HEK293 (cell line): ENCODE measurements at regions not wholly inside any gene's neighbourhood (a gene's known extent, or its start where the extent isn't known, plus 50 kb on each side); places are given as distances from the start of the nearest gene placed in this dataset.

Source experiments
- CTCF ChIA-PET: fragments of 350-600 bp; formaldehyde crosslinking; extraction: SDS; loops from one replicate; lab custom pipeline; 2021; ENCODE audit warnings: antibody characterized with exemption; lab: Yijun Ruan, JAX
- POLR2A ChIA-PET: fragments of 300-600 bp; formaldehyde crosslinking; extraction: SDS; loops from one replicate; lab custom pipeline; 2020; ENCODE audit warnings: antibody characterized with exemption, inconsistent platforms; lab: Yijun Ruan, JAX
- H3K27ac ChIP-seq: fragments of 200-500 bp; sonication (Bioruptor generic); 2 replicates; pipeline ENCODE4 v1.5.1; 2014; ENCODE audit warnings: low read depth, low read length, control low read depth, inconsistent platforms; ENCODE audit errors: extremely low read depth
- H3K36me3 ChIP-seq, 2 experiments: fragments of 200-500 bp in 1 of 2; sonication (Bioruptor generic) in 1 of 2; 1 replicate in 1 of 2; 2 replicates in 1 of 2; pipeline ENCODE4 v1.5.1; 2014 to 2017; ENCODE audit warnings: inconsistent platforms in 2 of 2, low read length in 2 of 2; ENCODE audit not compliant: control insufficient read depth in 2 of 2, insufficient read depth in 1 of 2
- H3K4me1 ChIP-seq: fragments of 200-500 bp; sonication (Bioruptor generic); 2 replicates; pipeline ENCODE4 v1.5.1; 2014; ENCODE audit warnings: mild to moderate bottlenecking, low read length, inconsistent platforms; ENCODE audit not compliant: control insufficient read depth, insufficient read depth
- H3K4me3 ChIP-seq: 2 replicates; pipeline ENCODE4 v1.5.1; 2011; ENCODE audit warnings: low read depth, mild to moderate bottlenecking, control low read depth, low read length, moderate library complexity
- H3K9me3 ChIP-seq: fragments of 200-500 bp; sonication (Bioruptor generic); 2 replicates; pipeline ENCODE4 v1.5.1; 2014; ENCODE audit warnings: low read depth, low read length, inconsistent platforms; ENCODE audit not compliant: control insufficient read depth, insufficient read depth
- EGR2 ChIP-seq: fragments of 450-650 bp; formaldehyde crosslinking; IDR thresholded peaks from 2 replicates; pipeline ENCODE4 v1.5.1; 2016; ENCODE audit warnings: low read depth, missing biosample characterization, missing genetic modification characterization
- HOXC10 ChIP-seq: sonication (generic); formaldehyde crosslinking; IDR thresholded peaks from 2 replicates; pipeline ENCODE4 v1.8.1; 2023; ENCODE audit warnings: mild to moderate bottlenecking, missing genetic modification reagents
- IKZF3 ChIP-seq: fragments of 450-650 bp; IDR thresholded peaks from 2 replicates; pipeline ENCODE4 v1.5.0; 2018; ENCODE audit warnings: missing biosample characterization, mild to moderate bottlenecking, missing genetic modification characterization, moderate library complexity
- KLF7 ChIP-seq: fragments of 450-650 bp; formaldehyde crosslinking; IDR thresholded peaks from 2 replicates; pipeline ENCODE4 v1.5.1; 2016; ENCODE audit warnings: missing biosample characterization, missing genetic modification characterization, borderline replicate concordance
- MEIS1 ChIP-seq: sonication (generic); formaldehyde crosslinking; IDR thresholded peaks from 2 replicates; pipeline ENCODE4 v1.8.1; 2022; ENCODE audit warnings: missing genetic modification reagents, mild to moderate bottlenecking, borderline replicate concordance
- OVOL3 ChIP-seq: fragments of 450-650 bp; formaldehyde crosslinking; IDR thresholded peaks from 2 replicates; pipeline ENCODE4 v1.5.1; 2016; ENCODE audit warnings: missing biosample characterization, missing genetic modification characterization
- SP7 ChIP-seq: fragments of 450-650 bp; formaldehyde crosslinking; IDR thresholded peaks from 2 replicates; pipeline ENCODE4 v1.5.1; 2016; ENCODE audit warnings: missing biosample characterization, missing genetic modification characterization
- TCF7L2 ChIP-seq: IDR thresholded peaks from 2 replicates; pipeline ENCODE4 v1.6.1; 2011; ENCODE audit warnings: low read depth, mild to moderate bottlenecking, inconsistent platforms, low read length, moderate library complexity, borderline replicate concordance
- ZBTB1 ChIP-seq: fragments of 450-650 bp; formaldehyde crosslinking; IDR thresholded peaks from 2 replicates; pipeline ENCODE4 v1.5.1; 2016; ENCODE audit warnings: missing biosample characterization, missing genetic modification characterization
- ZBTB21 ChIP-seq: fragments of 450-650 bp; formaldehyde crosslinking; IDR thresholded peaks from 2 replicates; pipeline ENCODE4 v1.5.1; 2017; ENCODE audit warnings: missing biosample characterization, missing genetic modification characterization
- ZBTB48 ChIP-seq: fragments of 450-650 bp; formaldehyde crosslinking; IDR thresholded peaks from 2 replicates; pipeline ENCODE4 v1.5.1; 2016; ENCODE audit warnings: missing biosample characterization, missing genetic modification characterization
- ZNF132 ChIP-seq: fragments of 450-650 bp; formaldehyde crosslinking; IDR thresholded peaks from 2 replicates; pipeline ENCODE4 v1.5.1; 2017; ENCODE audit warnings: missing biosample characterization, missing genetic modification characterization, borderline replicate concordance
- ZNF146 ChIP-seq: fragments of 450-650 bp; formaldehyde crosslinking; IDR thresholded peaks from 2 replicates; pipeline ENCODE4 v1.5.1; 2016; ENCODE audit warnings: missing biosample characterization, missing genetic modification characterization
- ZNF19 ChIP-seq: fragments of 450-650 bp; formaldehyde crosslinking; IDR thresholded peaks from 2 replicates; pipeline ENCODE4; 2016; ENCODE audit warnings: missing biosample characterization, missing genetic modification characterization, low read depth
- ZNF433 ChIP-seq: fragments of 450-650 bp; formaldehyde crosslinking; IDR thresholded peaks from 2 replicates; pipeline ENCODE4 v1.5.1; 2016; ENCODE audit warnings: missing biosample characterization, missing genetic modification characterization, low read depth
- ZNF473 ChIP-seq: fragments of 450-650 bp; formaldehyde crosslinking; IDR thresholded peaks from 2 replicates; pipeline ENCODE4 v1.5.1; 2017; ENCODE audit warnings: missing biosample characterization, missing genetic modification characterization
- ZNF548 ChIP-seq: fragments of 450-650 bp; formaldehyde crosslinking; IDR thresholded peaks from 2 replicates; pipeline ENCODE4 v1.5.1; 2016; ENCODE audit warnings: missing biosample characterization, missing genetic modification characterization
- ZNF629 ChIP-seq: fragments of 450-650 bp; formaldehyde crosslinking; IDR thresholded peaks from 2 replicates; pipeline ENCODE4 v1.5.1; 2017; ENCODE audit warnings: missing biosample characterization, missing genetic modification characterization
- ZNF664 ChIP-seq: fragments of 450-650 bp; formaldehyde crosslinking; IDR thresholded peaks from 2 replicates; pipeline ENCODE4 v1.5.1; 2016; ENCODE audit warnings: missing biosample characterization, missing genetic modification characterization
- ZNF747 ChIP-seq: fragments of 450-650 bp; formaldehyde crosslinking; IDR thresholded peaks from 2 replicates; pipeline ENCODE4 v1.5.1; 2016; ENCODE audit warnings: missing biosample characterization, missing genetic modification characterization
- ZNF76 ChIP-seq: fragments of 450-650 bp; formaldehyde crosslinking; IDR thresholded peaks from 2 replicates; pipeline ENCODE4; 2016; ENCODE audit warnings: low read depth, missing biosample characterization, missing genetic modification characterization, borderline replicate concordance
- ZNF837 ChIP-seq: fragments of 450-650 bp; formaldehyde crosslinking; IDR thresholded peaks from 2 replicates; pipeline ENCODE4 v1.5.1; 2016; ENCODE audit warnings: missing biosample characterization, missing genetic modification characterization
- ZSCAN16 ChIP-seq: fragments of 450-650 bp; formaldehyde crosslinking; IDR thresholded peaks from 2 replicates; pipeline ENCODE4 v1.5.1; 2016; ENCODE audit warnings: missing biosample characterization, missing genetic modification characterization
- ZSCAN30 ChIP-seq: fragments of 450-650 bp; IDR thresholded peaks from 2 replicates; pipeline ENCODE4 v1.5.1; 2018; ENCODE audit warnings: missing biosample characterization, mild to moderate bottlenecking, missing genetic modification characterization, moderate library complexity
- TF ChIP-seq, protein P1 (sequence below): fragments of 450-650 bp; formaldehyde crosslinking; IDR thresholded peaks from 2 replicates; pipeline ENCODE4 v1.5.1; 2016; ENCODE audit warnings: missing biosample characterization, missing genetic modification characterization
- TF ChIP-seq, protein P2 (sequence below): fragments of 450-650 bp; formaldehyde crosslinking; IDR thresholded peaks from 2 replicates; pipeline ENCODE4 v1.5.1; 2016; ENCODE audit warnings: missing biosample characterization, missing genetic modification characterization
- TF ChIP-seq, protein P3 (sequence below): fragments of 450-650 bp; formaldehyde crosslinking; IDR thresholded peaks from 2 replicates; pipeline ENCODE4 v1.5.1; 2016; ENCODE audit warnings: missing biosample characterization, missing genetic modification characterization
- TF ChIP-seq, protein P4 (sequence below): fragments of 450-650 bp; IDR thresholded peaks from 2 replicates; pipeline ENCODE4 v1.5.1; 2018; ENCODE audit warnings: missing biosample characterization, mild to moderate bottlenecking, missing genetic modification characterization

DNA sequence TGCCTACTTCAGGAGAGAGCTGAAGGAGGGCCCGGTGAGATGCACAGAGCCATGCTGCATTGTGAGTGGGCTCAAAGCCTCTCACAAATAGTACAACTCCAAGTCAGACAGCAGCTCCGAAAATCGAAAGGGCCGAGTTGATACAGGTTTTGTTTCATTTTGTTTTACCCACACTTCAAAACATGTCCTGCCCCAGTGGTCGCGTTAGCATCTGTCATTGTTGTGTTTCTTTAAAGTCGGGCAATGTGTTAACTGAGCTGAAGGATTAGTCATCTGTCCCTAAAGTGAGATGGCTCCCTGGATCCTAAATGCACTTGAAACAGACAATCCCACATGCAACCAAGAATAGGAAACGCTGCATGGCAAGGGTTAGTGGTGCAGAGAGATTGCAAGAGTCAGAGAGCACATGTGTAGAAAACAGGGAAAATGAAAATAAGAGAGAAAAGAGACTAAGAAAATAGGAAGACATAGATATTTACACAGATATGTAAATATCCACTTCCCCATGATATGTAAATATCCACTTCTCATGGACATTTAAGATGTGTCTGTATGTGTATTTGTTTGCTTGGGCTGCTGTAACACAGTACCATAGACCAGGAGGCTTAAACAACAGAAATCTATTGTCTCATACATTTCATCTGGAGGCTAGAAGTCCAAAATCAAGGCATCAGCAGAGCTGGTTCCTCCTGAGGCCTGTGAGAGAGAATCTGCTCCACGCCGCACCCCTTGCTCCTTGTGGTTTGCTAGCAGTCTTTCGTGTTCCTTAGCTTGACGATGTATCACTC, 131.4 kb upstream of the RAB4A start:
- H3K9me3 ChIP-seq, result no peaks in the 10 kb centered on the region
- H3K36me3 ChIP-seq, result no peaks in the 10 kb centered on the region
- ChIA-PET CTCF (interaction anchor here (0.6 to 0.9 kb wide), 2 partner anchors 85 to 88 kb away, joined by 3 to 5 read pairs; no protein-coding TSS in a partner anchor), POLR2A (interaction anchor here (1.4 kb wide), 1 partner anchor 82 kb away, joined by 4 read pairs; no protein-coding TSS in a partner anchor)
- no peak overlapping the region for H3K4me3 ChIP-seq
- TF ChIP-seq ZNF76 (tag by site-specific recombination) (no peak), MEIS1 (no peak), HOXC10 (CRISPR knock-in tag) (no peak), ZBTB21 (no peak), ZSCAN16 (0 out of 2 replicates have a peak, but pooled peaks have one; percentile 38), ZNF132 (tag by site-specific recombination) (no peak), ZNF664 (tag by site-specific recombination) (peak; percentile 18; the same call in 1 of the 2 replicates), TCF7L2 (no peak), IKZF3 (tag by site-specific recombination) (no peak), SP7 (tag by site-specific recombination) (no peak), ZNF837 (tag by site-specific recombination) (no peak), ZBTB1 (tag by site-specific recombination) (no peak), ZNF548 (tag by site-specific recombination) (peak; percentile 64; the same call in 1 of the 2 replicates), ZNF146 (no peak), ZNF473 (tag by site-specific recombination) (no peak), EGR2 (no peak), ZNF747 (tag by site-specific recombination) (no peak), OVOL3 (tag by site-specific recombination) (no peak), ZBTB48 (tag by site-specific recombination) (peak; percentile 38; the same call in 1 of the 2 replicates), ZNF433 (tag by site-specific recombination) (no peak), ZSCAN30 (no peak), ZNF19 (tag by site-specific recombination) (no peak), ZNF629 (tag by site-specific recombination) (no peak), KLF7 (tag by site-specific recombination) (no peak)
- TF ChIP-seq, protein P1, sequence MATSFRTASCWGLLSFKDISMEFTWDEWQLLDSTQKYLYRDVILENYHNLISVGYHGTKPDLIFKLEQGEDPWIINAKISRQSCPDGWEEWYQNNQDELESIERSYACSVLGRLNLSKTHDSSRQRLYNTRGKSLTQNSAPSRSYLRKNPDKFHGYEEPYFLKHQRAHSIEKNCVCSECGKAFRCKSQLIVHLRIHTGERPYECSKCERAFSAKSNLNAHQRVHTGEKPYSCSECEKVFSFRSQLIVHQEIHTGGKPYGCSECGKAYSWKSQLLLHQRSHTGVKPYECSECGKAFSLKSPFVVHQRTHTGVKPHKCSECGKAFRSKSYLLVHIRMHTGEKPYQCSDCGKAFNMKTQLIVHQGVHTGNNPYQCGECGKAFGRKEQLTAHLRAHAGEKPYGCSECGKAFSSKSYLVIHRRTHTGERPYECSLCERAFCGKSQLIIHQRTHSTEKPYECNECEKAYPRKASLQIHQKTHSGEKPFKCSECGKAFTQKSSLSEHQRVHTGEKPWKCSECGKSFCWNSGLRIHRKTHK (tag by site-specific recombination), result no peak
- TF ChIP-seq, protein P2, sequence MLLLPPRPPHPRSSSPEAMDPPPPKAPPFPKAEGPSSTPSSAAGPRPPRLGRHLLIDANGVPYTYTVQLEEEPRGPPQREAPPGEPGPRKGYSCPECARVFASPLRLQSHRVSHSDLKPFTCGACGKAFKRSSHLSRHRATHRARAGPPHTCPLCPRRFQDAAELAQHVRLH (tag by site-specific recombination), result no peak
- TF ChIP-seq, protein P3, sequence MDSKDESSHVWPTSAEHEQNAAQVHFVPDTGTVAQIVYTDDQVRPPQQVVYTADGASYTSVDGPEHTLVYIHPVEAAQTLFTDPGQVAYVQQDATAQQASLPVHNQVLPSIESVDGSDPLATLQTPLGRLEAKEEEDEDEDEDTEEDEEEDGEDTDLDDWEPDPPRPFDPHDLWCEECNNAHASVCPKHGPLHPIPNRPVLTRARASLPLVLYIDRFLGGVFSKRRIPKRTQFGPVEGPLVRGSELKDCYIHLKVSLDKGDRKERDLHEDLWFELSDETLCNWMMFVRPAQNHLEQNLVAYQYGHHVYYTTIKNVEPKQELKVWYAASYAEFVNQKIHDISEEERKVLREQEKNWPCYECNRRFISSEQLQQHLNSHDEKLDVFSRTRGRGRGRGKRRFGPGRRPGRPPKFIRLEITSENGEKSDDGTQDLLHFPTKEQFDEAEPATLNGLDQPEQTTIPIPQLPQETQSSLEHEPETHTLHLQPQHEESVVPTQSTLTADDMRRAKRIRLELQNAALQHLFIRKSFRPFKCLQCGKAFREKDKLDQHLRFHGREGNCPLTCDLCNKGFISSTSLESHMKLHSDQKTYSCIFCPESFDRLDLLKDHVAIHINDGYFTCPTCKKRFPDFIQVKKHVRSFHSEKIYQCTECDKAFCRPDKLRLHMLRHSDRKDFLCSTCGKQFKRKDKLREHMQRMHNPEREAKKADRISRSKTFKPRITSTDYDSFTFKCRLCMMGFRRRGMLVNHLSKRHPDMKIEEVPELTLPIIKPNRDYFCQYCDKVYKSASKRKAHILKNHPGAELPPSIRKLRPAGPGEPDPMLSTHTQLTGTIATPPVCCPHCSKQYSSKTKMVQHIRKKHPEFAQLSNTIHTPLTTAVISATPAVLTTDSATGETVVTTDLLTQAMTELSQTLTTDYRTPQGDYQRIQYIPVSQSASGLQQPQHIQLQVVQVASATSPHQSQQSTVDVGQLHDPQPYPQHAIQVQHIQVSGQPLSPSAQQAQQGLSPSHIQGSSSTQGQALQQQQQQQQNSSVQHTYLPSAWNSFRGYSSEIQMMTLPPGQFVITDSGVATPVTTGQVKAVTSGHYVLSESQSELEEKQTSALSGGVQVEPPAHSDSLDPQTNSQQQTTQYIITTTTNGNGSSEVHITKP (tag by site-specific recombination), result 0 out of 2 replicates have a peak, but pooled peaks have one; percentile 11
- TF ChIP-seq, protein P4, sequence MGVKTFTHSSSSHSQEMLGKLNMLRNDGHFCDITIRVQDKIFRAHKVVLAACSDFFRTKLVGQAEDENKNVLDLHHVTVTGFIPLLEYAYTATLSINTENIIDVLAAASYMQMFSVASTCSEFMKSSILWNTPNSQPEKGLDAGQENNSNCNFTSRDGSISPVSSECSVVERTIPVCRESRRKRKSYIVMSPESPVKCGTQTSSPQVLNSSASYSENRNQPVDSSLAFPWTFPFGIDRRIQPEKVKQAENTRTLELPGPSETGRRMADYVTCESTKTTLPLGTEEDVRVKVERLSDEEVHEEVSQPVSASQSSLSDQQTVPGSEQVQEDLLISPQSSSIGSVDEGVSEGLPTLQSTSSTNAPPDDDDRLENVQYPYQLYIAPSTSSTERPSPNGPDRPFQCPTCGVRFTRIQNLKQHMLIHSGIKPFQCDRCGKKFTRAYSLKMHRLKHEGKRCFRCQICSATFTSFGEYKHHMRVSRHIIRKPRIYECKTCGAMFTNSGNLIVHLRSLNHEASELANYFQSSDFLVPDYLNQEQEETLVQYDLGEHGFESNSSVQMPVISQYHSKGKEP (tag by site-specific recombination), result no peak
- H3K27ac ChIP-seq, result no peak overlapping the region
- H3K4me1 ChIP-seq, result peaks cover 11% of the 10 kb centered on the region
